ENCODE measurements at regions not wholly inside any gene's neighbourhood (a gene's known extent, or its start where the extent isn't known, plus 50 kb on each side); places are given as distances from the start of the nearest gene placed in this dataset.

DNA sequence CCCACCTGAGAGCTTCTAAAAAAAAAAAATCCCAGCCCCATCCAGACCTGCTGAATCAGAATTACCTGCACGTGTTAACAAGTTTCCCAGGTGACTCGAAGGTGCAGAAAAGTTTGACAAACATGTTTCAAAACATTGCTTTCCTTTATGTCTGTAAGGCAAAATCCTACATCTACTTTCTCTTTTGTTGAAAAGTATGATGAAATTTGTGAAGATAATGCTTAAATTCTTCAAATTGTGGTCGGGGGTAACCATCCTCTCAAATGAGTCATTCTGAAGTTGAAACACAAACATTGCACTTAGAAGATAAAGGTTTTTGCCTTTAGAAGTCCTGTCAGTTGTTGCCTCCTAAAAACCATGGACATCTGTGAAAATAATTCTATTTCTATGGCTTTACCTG, 429.7 kb downstream of the EPHA7 start:
- Histone ChIP-seq H3K4me1 (no peaks in the 10 kb centered on the region), H3K4me2 (no peak overlapping the region), H3K27ac (no peak overlapping the region), H3K4me3 (no peak overlapping the region), H3K9me3 (no peaks in the 10 kb centered on the region)
- 5% methylated on average over 3 of the region's 3 CpGs for WGBS (ENCODE audit: missing lambda C conversion rate)
- no peak for TF ChIP-seq POLR2AphosphoS2 (conservative IDR thresholded peaks at IDR 0.05; ENCODE audit: low read length)
- TF ChIP-seq KDM1A (IDR thresholded peaks at IDR 0.05; ENCODE audit: low read depth), result no peak
- TF ChIP-seq RARB (CRISPR knock-in tag; IDR thresholded peaks at IDR 0.05), result no peak
- TF ChIP-seq BHLHE40 (IDR thresholded peaks at IDR 0.05; ENCODE audit: low read depth, low read length), result no peak
- TF ChIP-seq JUN (IDR thresholded peaks at IDR 0.05), result no peak
- TF ChIP-seq ZNF302 (CRISPR knock-in tag; IDR thresholded peaks at IDR 0.05), result no peak
- TF ChIP-seq, protein P1, sequence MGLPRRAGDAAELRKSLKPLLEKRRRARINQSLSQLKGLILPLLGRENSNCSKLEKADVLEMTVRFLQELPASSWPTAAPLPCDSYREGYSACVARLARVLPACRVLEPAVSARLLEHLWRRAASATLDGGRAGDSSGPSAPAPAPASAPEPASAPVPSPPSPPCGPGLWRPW (IDR thresholded peaks at IDR 0.05), result no peak
- no peak for TF ChIP-seq HDAC2 (IDR thresholded peaks at IDR 0.05)
- no peak for TF ChIP-seq FOSB (CRISPR knock-in tag; IDR thresholded peaks at IDR 0.05)
- no peak for TF ChIP-seq SMC3 (IDR thresholded peaks at IDR 0.05)
- TF ChIP-seq RNF2 (IDR thresholded peaks at IDR 0.05; ENCODE audit: borderline replicate concordance, low read depth), result no peak
- TF ChIP-seq RCOR1 (IDR thresholded peaks at IDR 0.05; ENCODE audit: low read depth, low read length), result no peak
- TF ChIP-seq EP300 (IDR thresholded peaks at IDR 0.05), result no peak
- TF ChIP-seq HOXA7 (CRISPR knock-in tag; IDR thresholded peaks at IDR 0.05), result no peak
- TF ChIP-seq, protein P2, sequence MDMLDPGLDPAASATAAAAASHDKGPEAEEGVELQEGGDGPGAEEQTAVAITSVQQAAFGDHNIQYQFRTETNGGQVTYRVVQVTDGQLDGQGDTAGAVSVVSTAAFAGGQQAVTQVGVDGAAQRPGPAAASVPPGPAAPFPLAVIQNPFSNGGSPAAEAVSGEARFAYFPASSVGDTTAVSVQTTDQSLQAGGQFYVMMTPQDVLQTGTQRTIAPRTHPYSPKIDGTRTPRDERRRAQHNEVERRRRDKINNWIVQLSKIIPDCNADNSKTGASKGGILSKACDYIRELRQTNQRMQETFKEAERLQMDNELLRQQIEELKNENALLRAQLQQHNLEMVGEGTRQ (IDR thresholded peaks at IDR 0.05), result no peak
- no peak for TF ChIP-seq HOXB13 (CRISPR knock-in tag; IDR thresholded peaks at IDR 0.05; ENCODE audit: low read depth)
- FAIRE-seq (no peak), DNase-seq (ENCODE audit: low read depth in 1 of 2, low spot score in 1 of 2) (no peak), ATAC-seq (no peak)
- ChIA-PET POLR2A (no interaction called here), CTCF (no interaction called here)

DNA sequence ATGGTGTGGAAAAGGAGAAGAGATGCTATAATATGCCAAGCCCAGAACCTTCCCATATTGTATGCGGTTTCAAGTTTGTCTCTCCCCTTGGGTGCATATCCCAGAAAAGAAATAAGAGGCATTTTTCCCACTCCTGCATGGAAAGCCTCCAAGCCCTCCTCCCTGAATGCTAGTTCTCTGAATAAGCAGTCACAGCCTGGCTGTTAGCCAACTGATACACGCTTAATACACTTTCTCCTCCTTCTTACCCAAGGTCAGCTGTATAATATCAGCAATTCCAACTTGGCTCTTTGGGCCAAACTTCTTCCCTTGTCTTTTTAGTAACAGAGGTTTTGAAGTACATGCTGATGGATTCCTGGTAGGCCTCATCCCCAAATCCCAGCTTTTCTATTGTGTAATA, 440.1 kb downstream of the EPHA7 start:
- WGBS (ENCODE audit: missing lambda C conversion rate), result 36% methylated on average over 2 of the region's 2 CpGs
- ATAC-seq (no peak), DNase-seq (ENCODE audit: low read depth in 1 of 2, low spot score in 1 of 2) (no peak), FAIRE-seq (no peak)
- ChIA-PET CTCF (no interaction called here), POLR2A (no interaction called here)
- TF ChIP-seq KDM5A (IDR thresholded peaks at IDR 0.05) (no peak), ZFP36 (IDR thresholded peaks at IDR 0.05; ENCODE audit: borderline replicate concordance, partially characterized antibody) (no peak), HEYL (CRISPR knock-in tag; IDR thresholded peaks at IDR 0.05) (no peak)
- TF ChIP-seq, protein P3, sequence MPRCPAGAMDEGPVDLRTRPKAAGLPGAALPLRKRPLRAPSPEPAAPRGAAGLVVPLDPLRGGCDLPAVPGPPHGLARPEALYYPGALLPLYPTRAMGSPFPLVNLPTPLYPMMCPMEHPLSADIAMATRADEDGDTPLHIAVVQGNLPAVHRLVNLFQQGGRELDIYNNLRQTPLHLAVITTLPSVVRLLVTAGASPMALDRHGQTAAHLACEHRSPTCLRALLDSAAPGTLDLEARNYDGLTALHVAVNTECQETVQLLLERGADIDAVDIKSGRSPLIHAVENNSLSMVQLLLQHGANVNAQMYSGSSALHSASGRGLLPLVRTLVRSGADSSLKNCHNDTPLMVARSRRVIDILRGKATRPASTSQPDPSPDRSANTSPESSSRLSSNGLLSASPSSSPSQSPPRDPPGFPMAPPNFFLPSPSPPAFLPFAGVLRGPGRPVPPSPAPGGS (IDR thresholded peaks at IDR 0.05), result no peak
- TF ChIP-seq, protein P4, sequence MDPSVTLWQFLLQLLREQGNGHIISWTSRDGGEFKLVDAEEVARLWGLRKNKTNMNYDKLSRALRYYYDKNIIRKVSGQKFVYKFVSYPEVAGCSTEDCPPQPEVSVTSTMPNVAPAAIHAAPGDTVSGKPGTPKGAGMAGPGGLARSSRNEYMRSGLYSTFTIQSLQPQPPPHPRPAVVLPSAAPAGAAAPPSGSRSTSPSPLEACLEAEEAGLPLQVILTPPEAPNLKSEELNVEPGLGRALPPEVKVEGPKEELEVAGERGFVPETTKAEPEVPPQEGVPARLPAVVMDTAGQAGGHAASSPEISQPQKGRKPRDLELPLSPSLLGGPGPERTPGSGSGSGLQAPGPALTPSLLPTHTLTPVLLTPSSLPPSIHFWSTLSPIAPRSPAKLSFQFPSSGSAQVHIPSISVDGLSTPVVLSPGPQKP (IDR thresholded peaks at IDR 0.05; ENCODE audit: low read depth, low read length), result no peak
- Histone ChIP-seq H3K4me1 (no peaks in the 10 kb centered on the region), H3K9me3 (no peaks in the 10 kb centered on the region), H3K27ac (no peak overlapping the region), H3K4me3 (no peak overlapping the region), H3K4me2 (no peak overlapping the region)

DNA sequence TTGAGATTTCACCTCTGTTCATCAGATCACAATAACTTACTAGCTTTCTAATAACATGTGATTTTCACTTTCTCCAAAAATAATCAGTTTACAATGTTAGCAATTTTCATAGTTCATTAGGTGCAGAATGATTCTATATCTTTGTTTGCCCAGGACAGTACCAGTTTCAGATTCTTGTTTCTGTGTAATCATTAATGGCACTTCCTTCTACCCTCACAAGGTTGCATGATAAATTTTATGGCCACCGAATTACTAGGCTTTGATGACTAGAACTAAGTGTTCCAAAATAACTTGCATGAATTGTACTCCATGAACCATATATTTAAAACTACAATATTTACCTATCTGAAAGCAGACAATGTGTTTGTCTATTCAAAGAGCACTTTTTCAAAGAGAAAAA, 442.3 kb downstream of the EPHA7 start:
- no peak overlapping the region for H3K4me2 ChIP-seq
- ATAC-seq (no peak), DNase-seq (ENCODE audit: low read depth in 1 of 2, low spot score in 1 of 2) (no peak), FAIRE-seq (no peak)
- POLR2A ChIA-PET, result no interaction called here
- CTCF ChIA-PET, result no interaction called here
- H3K4me3 ChIP-seq, result no peak overlapping the region
- H3K4me1 ChIP-seq, result no peaks in the 10 kb centered on the region
- H3K9me3 ChIP-seq, result no peaks in the 10 kb centered on the region
- WGBS (ENCODE audit: missing lambda C conversion rate), result 5% methylated on average over 1 of the region's 1 CpG
- no peak overlapping the region for H3K27ac ChIP-seq
- TF ChIP-seq, protein P3 (IDR thresholded peaks at IDR 0.05), result no peak
- TF ChIP-seq, protein P5, sequence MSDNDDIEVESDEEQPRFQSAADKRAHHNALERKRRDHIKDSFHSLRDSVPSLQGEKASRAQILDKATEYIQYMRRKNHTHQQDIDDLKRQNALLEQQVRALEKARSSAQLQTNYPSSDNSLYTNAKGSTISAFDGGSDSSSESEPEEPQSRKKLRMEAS (IDR thresholded peaks at IDR 0.05), result no peak
- no peak for TF ChIP-seq RARB (CRISPR knock-in tag; IDR thresholded peaks at IDR 0.05)
- TF ChIP-seq NR3C1 (IDR thresholded peaks at IDR 0.05), result no peak
- TF ChIP-seq FOSB (CRISPR knock-in tag; IDR thresholded peaks at IDR 0.05), result no peak
- TF ChIP-seq ZSCAN20 (CRISPR knock-in tag; IDR thresholded peaks at IDR 0.05), result no peak
- TF ChIP-seq CEBPB (IDR thresholded peaks at IDR 0.05), result no peak
- TF ChIP-seq EHF (CRISPR knock-in tag; IDR thresholded peaks at IDR 0.05), result no peak
- TF ChIP-seq ZFP36 (IDR thresholded peaks at IDR 0.05; ENCODE audit: borderline replicate concordance, partially characterized antibody), result no peak
- TF ChIP-seq POLR2AphosphoS2 (conservative IDR thresholded peaks at IDR 0.05; ENCODE audit: low read length), result no peak
- TF ChIP-seq FOXS1 (CRISPR knock-in tag; IDR thresholded peaks at IDR 0.05), result no peak
- TF ChIP-seq, protein P6, sequence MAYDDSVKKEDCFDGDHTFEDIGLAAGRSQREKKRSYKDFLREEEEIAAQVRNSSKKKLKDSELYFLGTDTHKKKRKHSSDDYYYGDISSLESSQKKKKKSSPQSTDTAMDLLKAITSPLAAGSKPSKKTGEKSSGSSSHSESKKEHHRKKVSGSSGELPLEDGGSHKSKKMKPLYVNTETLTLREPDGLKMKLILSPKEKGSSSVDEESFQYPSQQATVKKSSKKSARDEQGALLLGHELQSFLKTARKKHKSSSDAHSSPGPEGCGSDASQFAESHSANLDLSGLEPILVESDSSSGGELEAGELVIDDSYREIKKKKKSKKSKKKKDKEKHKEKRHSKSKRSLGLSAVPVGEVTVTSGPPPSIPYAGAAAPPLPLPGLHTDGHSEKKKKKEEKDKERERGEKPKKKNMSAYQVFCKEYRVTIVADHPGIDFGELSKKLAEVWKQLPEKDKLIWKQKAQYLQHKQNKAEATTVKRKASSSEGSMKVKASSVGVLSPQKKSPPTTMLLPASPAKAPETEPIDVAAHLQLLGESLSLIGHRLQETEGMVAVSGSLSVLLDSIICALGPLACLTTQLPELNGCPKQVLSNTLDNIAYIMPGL (CRISPR knock-in tag; IDR thresholded peaks at IDR 0.05; ENCODE audit: borderline replicate concordance), result no peak
- TF ChIP-seq CHD4 (IDR thresholded peaks at IDR 0.05; ENCODE audit: borderline replicate concordance), result no peak
